Effector memory CD4-positive, alpha-beta T cell (primary cell): ENCODE measurements at regions not wholly inside any gene's neighbourhood (a gene's known extent, or its start where the extent isn't known, plus 50 kb on each side); places are given as distances from the start of the nearest gene placed in this dataset.

Source experiments
- DNase-seq, 3 donors: peaks; one replicate each; pipeline ENCODE4 v3.0.0-alpha.2; 2020
- H3K27ac ChIP-seq: 2 replicates; pipeline ENCODE4 v1.7.0; 2013; ENCODE audit warnings: mild to moderate bottlenecking, low read length, moderate library complexity; ENCODE audit not compliant: insufficient read depth, poor library complexity, severe bottlenecking
- H3K27me3 ChIP-seq: replicated peaks from 2 replicates; pipeline ENCODE4 v1.7.0; 2013; ENCODE audit warnings: mild to moderate bottlenecking, low read length; ENCODE audit not compliant: insufficient read depth, control insufficient read depth, poor library complexity, severe bottlenecking
- H3K36me3 ChIP-seq: 2 replicates; pipeline ENCODE4 v1.7.0; 2013; ENCODE audit warnings: mild to moderate bottlenecking, low read length, moderate library complexity; ENCODE audit not compliant: control insufficient read depth, insufficient read depth
- H3K4me1 ChIP-seq: 2 replicates; pipeline ENCODE4 v1.7.0; 2013; ENCODE audit warnings: low read length, mild to moderate bottlenecking; ENCODE audit not compliant: control insufficient read depth, insufficient read depth, poor library complexity, severe bottlenecking
- H3K4me3 ChIP-seq: 2 replicates; pipeline ENCODE4 v1.7.0; 2013; ENCODE audit warnings: low read length, low read depth, mild to moderate bottlenecking; ENCODE audit not compliant: insufficient read depth, poor library complexity, severe bottlenecking
- H3K9me3 ChIP-seq: 2 replicates; pipeline ENCODE4 v1.7.0; 2013; ENCODE audit warnings: mild to moderate bottlenecking, low read length, moderate library complexity; ENCODE audit not compliant: control insufficient read depth

- Histone ChIP-seq H3K9me3 (no peaks in the 10 kb centered on the region), H3K27me3 (no peaks in the 10 kb centered on the region), H3K36me3 (no peaks in the 10 kb centered on the region), H3K4me3 (no peak overlapping the region), H3K27ac (no peak overlapping the region), H3K4me1 (no peaks in the 10 kb centered on the region)
- peak; percentile 2 to 37 (median 16) for DNase-seq
These were observed 545.1 kb upstream of the ATP2B1 start for GRCh38 chr12:90253674-90254181.

GRCh38 chr12:90253136-90253535 lies 544.5 kb upstream of the ATP2B1 start:
- no peaks in the 10 kb centered on the region for H3K36me3 ChIP-seq
- H3K4me3 ChIP-seq, result no peak overlapping the region
- no peaks in the 10 kb centered on the region for H3K4me1 ChIP-seq
- DNase-seq, result no peak
- H3K27me3 ChIP-seq, result no peaks in the 10 kb centered on the region
- H3K27ac ChIP-seq, result no peak overlapping the region
- H3K9me3 ChIP-seq, result no peaks in the 10 kb centered on the region

- no peaks in the 10 kb centered on the region for H3K4me1 ChIP-seq
- DNase-seq, result no peak
These were observed 542.1 kb upstream of the ATP2B1 start for GRCh38 chr12:90250766-90251165.

GRCh38 chr12:90250042-90250441 lies 541.4 kb upstream of the ATP2B1 start:
- H3K27me3 ChIP-seq, result no peaks in the 10 kb centered on the region
- no peaks in the 10 kb centered on the region for H3K4me1 ChIP-seq

More at GRCh38 chr12:90250766-90251165, 542.1 kb upstream of the ATP2B1 start:
- Histone ChIP-seq H3K9me3 (no peaks in the 10 kb centered on the region), H3K36me3 (no peaks in the 10 kb centered on the region), H3K4me3 (no peak overlapping the region), H3K27me3 (no peaks in the 10 kb centered on the region), H3K27ac (no peak overlapping the region)

GRCh38 chr12:90246688-90247087 lies 538.0 kb upstream of the ATP2B1 start:
- no peaks in the 10 kb centered on the region for H3K4me1 ChIP-seq
- no peak overlapping the region for H3K4me3 ChIP-seq
- H3K9me3 ChIP-seq, result no peaks in the 10 kb centered on the region
- DNase-seq, result no peak
- H3K27me3 ChIP-seq, result no peaks in the 10 kb centered on the region
- no peak overlapping the region for H3K27ac ChIP-seq
- H3K36me3 ChIP-seq, result no peaks in the 10 kb centered on the region

More at GRCh38 chr12:90250042-90250441, 541.4 kb upstream of the ATP2B1 start:
- no peak overlapping the region for H3K27ac ChIP-seq
- no peaks in the 10 kb centered on the region for H3K9me3 ChIP-seq
- H3K36me3 ChIP-seq, result no peaks in the 10 kb centered on the region
- no peak overlapping the region for H3K4me3 ChIP-seq
- no peak for DNase-seq

- no peaks in the 10 kb centered on the region for H3K27me3 ChIP-seq
- no peaks in the 10 kb centered on the region for H3K4me1 ChIP-seq
- no peak overlapping the region for H3K27ac ChIP-seq
These were observed 536.8 kb upstream of the ATP2B1 start for GRCh38 chr12:90245391-90245790.

GRCh38 chr12:90244232-90244631 lies 535.6 kb upstream of the ATP2B1 start:
- DNase-seq, result no peak
- H3K4me3 ChIP-seq, result no peak overlapping the region
- no peak overlapping the region for H3K27ac ChIP-seq
- no peaks in the 10 kb centered on the region for H3K36me3 ChIP-seq
- no peaks in the 10 kb centered on the region for H3K4me1 ChIP-seq
- no peaks in the 10 kb centered on the region for H3K27me3 ChIP-seq
- no peaks in the 10 kb centered on the region for H3K9me3 ChIP-seq

More at GRCh38 chr12:90245391-90245790, 536.8 kb upstream of the ATP2B1 start:
- Histone ChIP-seq H3K9me3 (no peaks in the 10 kb centered on the region), H3K4me3 (no peak overlapping the region), H3K36me3 (no peaks in the 10 kb centered on the region)
- no peak for DNase-seq

GRCh38 chr12:90243211-90243610 lies 534.6 kb upstream of the ATP2B1 start:
- Histone ChIP-seq H3K4me1 (no peaks in the 10 kb centered on the region), H3K27me3 (no peaks in the 10 kb centered on the region), H3K4me3 (no peak overlapping the region), H3K27ac (no peak overlapping the region), H3K9me3 (no peaks in the 10 kb centered on the region), H3K36me3 (no peaks in the 10 kb centered on the region)
- DNase-seq, result no peak

GRCh38 chr12:90239732-90240260 lies 531.2 kb upstream of the ATP2B1 start:
- Histone ChIP-seq H3K27me3 (no peaks in the 10 kb centered on the region), H3K36me3 (no peaks in the 10 kb centered on the region), H3K27ac (no peak overlapping the region), H3K4me1 (no peaks in the 10 kb centered on the region), H3K4me3 (no peak overlapping the region), H3K9me3 (no peaks in the 10 kb centered on the region)
- no peak for DNase-seq

- Histone ChIP-seq H3K9me3 (no peaks in the 10 kb centered on the region), H3K27me3 (no peaks in the 10 kb centered on the region), H3K36me3 (no peaks in the 10 kb centered on the region), H3K4me3 (no peak overlapping the region), H3K27ac (no peak overlapping the region), H3K4me1 (no peaks in the 10 kb centered on the region)
- DNase-seq, result no peak
These were observed 530.1 kb upstream of the ATP2B1 start for GRCh38 chr12:90238663-90239271.
